Choroid plexus epithelial cell (primary cell): ENCODE measurements at regions not wholly inside any gene's neighbourhood (a gene's known extent, or its start where the extent isn't known, plus 50 kb on each side); places are given as distances from the start of the nearest gene placed in this dataset.

ENCODE experiments used
- DNase-seq: peaks from one replicate; pipeline ENCODE4 v3.0.0-alpha.2; 2010; ENCODE audit warnings: low read depth
- H3K4me3 ChIP-seq: 2 replicates; pipeline ENCODE4 v1.5.1; 2011; ENCODE audit warnings: low read depth, mild to moderate bottlenecking, control low read depth, low read length, moderate library complexity
- CTCF ChIP-seq: conservative IDR thresholded peaks from 2 replicates; pipeline ENCODE4 v1.5.1; 2011; ENCODE audit warnings: low read depth, mild to moderate bottlenecking, control low read depth, inconsistent platforms, low read length, moderate library complexity

GRCh38 chr6:16969699-16970655 lies 131.9 kb upstream of the STMND1 start:
- no peak overlapping the region for H3K4me3 ChIP-seq
- DNase-seq = no peak
- no peak for TF ChIP-seq CTCF

- no peak for TF ChIP-seq CTCF
- DNase-seq = no peak
- no peak overlapping the region for H3K4me3 ChIP-seq
Observed at GRCh38 chr6:16968101-16968500, 133.7 kb upstream of the STMND1 start.

- no peak for DNase-seq
- H3K4me3 ChIP-seq = no peak overlapping the region
- no peak for TF ChIP-seq CTCF
Observed at GRCh38 chr6:16967470-16967817, 134.4 kb upstream of the STMND1 start.

GRCh38 chr6:16966791-16967469 lies 134.9 kb upstream of the STMND1 start:
- DNase-seq = no peak
- no peak for TF ChIP-seq CTCF
- no peak overlapping the region for H3K4me3 ChIP-seq

- H3K4me3 ChIP-seq = no peak overlapping the region
- no peak for TF ChIP-seq CTCF
- no peak for DNase-seq
Observed at GRCh38 chr6:16965689-16966088, 136.2 kb upstream of the STMND1 start.

- TF ChIP-seq CTCF = peak; percentile 99
- peak overlapping the region; percentile 31 for H3K4me3 ChIP-seq
Observed at GRCh38 chr6:16964553-16965499, 137.0 kb upstream of the STMND1 start.

More at GRCh38 chr6:16964553-16965499, 137.0 kb upstream of the STMND1 start:
- DNase-seq = peak; percentile 84
